Muscle of leg (tissue), 3 donors: ENCODE measurements at regions not wholly inside any gene's neighbourhood (a gene's known extent, or its start where the extent isn't known, plus 50 kb on each side); places are given as distances from the start of the nearest gene placed in this dataset.

Experiments used
- DNase-seq: peaks from one replicate; pipeline ENCODE4 v3.0.0; 2013
- H3K27ac ChIP-seq: one replicate; pipeline ENCODE4 v1.5.1; 2013; ENCODE audit warnings: mild to moderate bottlenecking, low read length, control low read depth
- H3K27me3 ChIP-seq: one replicate; pipeline ENCODE4 v1.6.1; 2013; ENCODE audit warnings: low read length; ENCODE audit not compliant: control insufficient read depth, insufficient read depth
- H3K36me3 ChIP-seq: one replicate; pipeline ENCODE4 v1.6.1; 2013; ENCODE audit warnings: low read length; ENCODE audit not compliant: control insufficient read depth, insufficient read depth
- H3K4me1 ChIP-seq: one replicate; pipeline ENCODE4 v1.6.1; 2013; ENCODE audit warnings: low read length; ENCODE audit not compliant: control insufficient read depth, insufficient read depth
- H3K4me3 ChIP-seq: one replicate; pipeline ENCODE4 v1.5.1; 2013; ENCODE audit warnings: low read length, control low read depth
- H3K9me3 ChIP-seq: replicated peaks from 2 replicates; pipeline ENCODE4 v1.6.1; 2013; ENCODE audit warnings: low read depth, low read length; ENCODE audit not compliant: control insufficient read depth
- WGBS: methylation state at CpG from one replicate; pipeline ENCODE4 v1.1.5; 2013; ENCODE audit warnings: missing lambda C conversion rate; ENCODE audit not compliant: insufficient coverage; 5-methylcytosine and 5-hydroxymethylcytosine counted together

DNA sequence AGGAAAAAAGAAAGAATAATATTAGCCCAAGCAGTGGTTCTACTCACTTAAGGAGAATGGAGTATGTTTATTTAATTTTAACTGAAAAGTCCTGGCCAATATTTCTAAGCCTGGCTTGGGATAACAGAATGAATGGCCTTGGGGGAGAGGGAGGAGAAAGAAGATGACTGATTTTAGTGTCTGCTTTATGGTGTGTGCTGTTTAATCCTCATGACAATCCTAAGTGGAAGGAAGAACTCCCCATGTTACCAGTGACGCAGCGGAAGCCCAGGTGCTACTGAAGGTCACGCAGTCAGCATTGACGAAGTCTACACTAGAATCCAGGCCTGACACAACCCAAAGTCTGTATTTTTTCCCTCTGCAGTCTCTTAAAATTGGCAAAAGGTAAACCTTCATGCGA, 50.5 kb downstream of the PALM2AKAP2 start:
- Histone ChIP-seq H3K9me3 (peaks cover 3% of the 10 kb centered on the region), H3K4me1 (peaks cover 14% of the 10 kb centered on the region), H3K27me3 (no peaks in the 10 kb centered on the region), H3K36me3 (peaks cover 3% of the 10 kb centered on the region), H3K4me3 (no peak overlapping the region), H3K27ac (no peak overlapping the region)
- WGBS, result 53% methylated on average over 5 of the region's 5 CpGs
- DNase-seq, result peak; percentile 77

DNA sequence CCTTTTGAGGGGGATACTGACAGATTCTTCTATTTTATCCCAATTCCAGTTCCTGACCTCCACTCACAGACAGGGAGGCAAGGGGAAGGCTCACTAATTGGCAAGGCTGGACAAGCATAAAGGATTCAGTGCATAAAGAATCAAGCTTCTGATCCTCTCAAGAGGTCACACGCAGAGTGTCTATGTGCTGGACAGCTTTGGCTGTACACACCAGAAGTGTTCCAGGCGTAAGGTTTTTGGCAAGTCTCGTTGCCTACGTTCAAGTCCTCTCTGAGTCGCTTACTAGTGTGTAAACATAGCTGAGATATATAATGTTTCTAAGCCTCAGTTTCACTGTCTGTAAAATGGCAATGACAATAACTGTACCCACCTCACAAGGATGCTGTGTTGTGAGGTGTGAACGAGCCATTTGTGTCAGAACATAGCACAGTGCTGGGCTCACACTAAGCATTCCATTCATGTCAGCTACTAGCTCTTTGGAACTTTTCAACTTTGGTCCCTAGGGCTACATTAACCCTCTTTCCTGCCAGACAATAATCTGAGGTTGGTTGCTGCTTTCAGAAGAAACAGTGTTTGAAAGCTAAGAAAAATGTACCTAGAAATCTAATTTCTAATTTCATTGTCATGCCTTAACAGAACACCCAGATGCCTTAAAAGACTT, 52.1 kb downstream of the PALM2AKAP2 start:
- Histone ChIP-seq H3K36me3 (peaks cover 3% of the 10 kb centered on the region), H3K9me3 (peaks cover 3% of the 10 kb centered on the region), H3K27me3 (no peaks in the 10 kb centered on the region), H3K4me1 (peaks cover 14% of the 10 kb centered on the region), H3K27ac (no peak overlapping the region), H3K4me3 (no peak overlapping the region)
- DNase-seq, result peak; percentile 81
- WGBS, result 33% methylated on average over 1 of the region's 6 CpGs

DNA sequence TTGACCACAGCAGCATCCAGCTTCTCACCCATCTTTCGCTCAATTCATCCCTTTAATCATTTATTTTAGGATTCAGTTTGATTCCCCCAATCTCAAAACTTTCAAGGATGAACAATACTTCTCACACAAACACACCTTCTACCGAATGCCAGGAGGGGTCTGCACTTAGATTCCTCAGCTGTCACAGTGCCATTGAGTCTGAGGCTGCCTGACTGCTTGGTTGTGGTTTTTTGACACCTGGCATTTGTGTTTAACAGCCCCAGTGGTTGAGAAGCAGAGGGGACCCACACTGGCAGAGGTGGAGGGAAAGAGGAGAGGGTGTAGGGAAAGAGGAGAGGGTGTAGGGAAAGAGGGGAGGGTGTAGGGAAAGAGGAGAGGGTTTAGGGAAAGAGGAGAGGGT, 54.9 kb downstream of the PALM2AKAP2 start:
- no peak for DNase-seq
- Histone ChIP-seq H3K9me3 (peaks cover 3% of the 10 kb centered on the region), H3K27ac (no peak overlapping the region), H3K27me3 (no peaks in the 10 kb centered on the region), H3K36me3 (peaks cover 3% of the 10 kb centered on the region), H3K4me1 (peaks cover 14% of the 10 kb centered on the region), H3K4me3 (no peak overlapping the region)
- WGBS, result 100% methylated on average over 1 of the region's 2 CpGs

DNA sequence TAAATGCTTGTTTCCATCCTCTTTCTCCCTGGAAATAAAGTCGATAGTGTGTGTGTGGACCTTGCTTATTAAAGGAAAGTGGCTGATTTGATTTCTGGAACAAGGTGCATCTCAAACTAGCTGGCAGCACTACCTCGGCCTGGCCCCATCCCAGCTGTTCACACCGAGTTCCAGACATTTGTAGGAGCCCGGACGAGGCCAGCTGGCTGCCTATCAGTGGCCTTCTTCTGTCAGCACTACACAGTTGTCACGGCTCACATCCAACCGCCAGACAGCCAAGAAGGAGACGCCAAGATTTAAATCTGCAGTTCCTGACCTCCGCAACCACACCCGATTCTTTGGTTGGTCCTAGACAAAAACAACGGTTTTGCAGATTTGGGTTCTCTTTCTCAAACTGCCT, 63.6 kb downstream of the PALM2AKAP2 start:
- Histone ChIP-seq H3K9me3 (no peaks in the 10 kb centered on the region), H3K4me1 (peaks cover 34% of the 10 kb centered on the region), H3K27me3 (no peaks in the 10 kb centered on the region), H3K36me3 (no peaks in the 10 kb centered on the region), H3K27ac (peak overlapping the region; percentile 66), H3K4me3 (no peak overlapping the region)
- DNase-seq, result peak; percentile 95
- 26% methylated on average over 7 of the region's 11 CpGs for WGBS

DNA sequence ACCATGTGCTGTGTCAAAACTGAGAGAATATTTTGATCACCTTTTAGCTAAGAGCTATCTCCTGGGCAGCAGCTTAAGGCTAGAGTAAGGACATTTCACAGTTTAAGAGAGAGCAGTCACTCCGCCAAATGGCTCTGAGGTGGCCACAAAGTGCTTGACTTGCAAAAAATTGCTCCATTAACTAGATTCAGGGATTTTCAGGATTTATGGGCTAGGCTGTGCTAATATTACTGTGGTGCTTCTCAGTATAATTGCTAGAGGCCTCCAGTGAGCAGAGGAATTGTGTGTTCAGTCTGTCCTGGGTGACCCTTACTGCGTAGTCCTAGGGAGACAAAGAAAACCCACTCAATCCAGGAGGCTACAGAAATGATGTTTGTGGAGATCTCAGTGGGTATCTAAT, 65.2 kb downstream of the PALM2AKAP2 start:
- no peaks in the 10 kb centered on the region for H3K9me3 ChIP-seq
- H3K4me3 ChIP-seq, result no peak overlapping the region
- no peak overlapping the region for H3K27ac ChIP-seq
- peaks cover 34% of the 10 kb centered on the region for H3K4me1 ChIP-seq
- no peaks in the 10 kb centered on the region for H3K36me3 ChIP-seq
- H3K27me3 ChIP-seq, result no peaks in the 10 kb centered on the region
- WGBS, result 100% methylated on average over 1 of the region's 2 CpGs
- no peak for DNase-seq

DNA sequence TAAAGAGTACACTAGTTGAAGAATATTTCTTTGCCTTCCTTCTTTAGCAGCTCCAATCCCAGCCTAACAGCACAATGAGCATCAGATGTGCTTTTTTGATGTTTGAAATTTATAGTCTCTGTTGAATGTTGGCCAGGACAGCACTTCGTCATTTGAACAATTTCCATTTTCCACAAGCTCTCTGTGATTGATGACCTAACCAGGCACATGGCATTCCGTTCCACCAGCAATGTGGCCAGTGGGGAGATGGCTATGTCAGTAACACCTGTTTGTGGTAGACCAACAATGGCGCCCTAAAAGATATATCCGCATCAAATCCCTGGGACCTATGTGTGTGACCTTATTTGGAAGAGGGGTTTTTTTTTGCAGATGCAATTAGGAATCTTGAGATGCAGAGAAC, 66.8 kb downstream of the PALM2AKAP2 start:
- 65% methylated on average over 3 of the region's 4 CpGs for WGBS
- Histone ChIP-seq H3K27ac (no peak overlapping the region), H3K4me3 (no peak overlapping the region), H3K36me3 (peaks cover 2% of the 10 kb centered on the region), H3K9me3 (no peaks in the 10 kb centered on the region), H3K4me1 (peaks cover 34% of the 10 kb centered on the region), H3K27me3 (no peaks in the 10 kb centered on the region)
- DNase-seq, result peak; percentile 78

DNA sequence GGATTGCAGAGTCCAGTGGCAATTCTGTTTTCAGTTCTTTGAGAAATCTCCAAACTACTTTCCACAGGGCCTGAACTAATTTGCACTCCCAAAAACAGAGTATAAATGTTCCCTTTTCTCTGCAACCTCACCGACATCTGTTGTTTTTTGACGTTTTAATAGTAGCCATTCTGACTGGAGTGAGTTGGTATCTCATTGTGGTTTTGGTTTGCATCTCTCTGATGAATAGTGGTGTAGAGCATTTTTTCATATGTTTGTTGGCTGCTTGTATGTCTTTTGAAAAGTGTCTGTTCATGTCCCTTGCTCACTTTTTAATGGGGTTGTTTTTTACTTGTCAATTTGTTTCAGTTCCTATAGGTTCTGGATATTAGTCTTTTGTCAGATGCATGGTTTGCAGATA, 72.6 kb downstream of the PALM2AKAP2 start:
- no CpG with 5 or more reads among the region's 2 CpGs for WGBS
- H3K9me3 ChIP-seq, result no peaks in the 10 kb centered on the region
- H3K4me3 ChIP-seq, result no peak overlapping the region
- no peaks in the 10 kb centered on the region for H3K27me3 ChIP-seq
- H3K27ac ChIP-seq, result no peak overlapping the region
- peaks cover 3% of the 10 kb centered on the region for H3K4me1 ChIP-seq
- DNase-seq, result no peak
- H3K36me3 ChIP-seq, result peaks cover 2% of the 10 kb centered on the region

DNA sequence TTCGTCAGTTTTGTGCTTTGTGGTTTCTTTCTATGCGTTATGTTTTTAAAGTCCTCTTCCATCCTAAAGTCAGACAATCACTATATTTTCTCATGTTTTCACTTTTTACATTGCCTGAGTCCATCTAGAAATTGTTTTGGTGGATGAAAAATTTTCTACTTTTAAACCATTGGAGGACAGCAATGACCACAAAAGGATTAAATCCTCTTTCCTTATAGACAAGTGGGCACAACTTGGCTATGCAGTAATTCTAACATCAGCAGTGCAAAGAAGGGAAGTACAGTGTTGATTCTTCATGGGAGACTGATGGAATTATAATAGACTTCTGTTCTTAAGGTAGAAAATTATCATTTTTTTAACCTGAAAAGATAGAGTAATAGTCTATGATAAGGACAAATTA, 75.5 kb downstream of the PALM2AKAP2 start:
- peaks cover 2% of the 10 kb centered on the region for H3K36me3 ChIP-seq
- H3K9me3 ChIP-seq, result no peaks in the 10 kb centered on the region
- H3K4me3 ChIP-seq, result no peak overlapping the region
- H3K27ac ChIP-seq, result no peak overlapping the region
- no peaks in the 10 kb centered on the region for H3K4me1 ChIP-seq
- WGBS, result no CpG with 5 or more reads among the region's 2 CpGs
- no peaks in the 10 kb centered on the region for H3K27me3 ChIP-seq
- DNase-seq, result no peak

DNA sequence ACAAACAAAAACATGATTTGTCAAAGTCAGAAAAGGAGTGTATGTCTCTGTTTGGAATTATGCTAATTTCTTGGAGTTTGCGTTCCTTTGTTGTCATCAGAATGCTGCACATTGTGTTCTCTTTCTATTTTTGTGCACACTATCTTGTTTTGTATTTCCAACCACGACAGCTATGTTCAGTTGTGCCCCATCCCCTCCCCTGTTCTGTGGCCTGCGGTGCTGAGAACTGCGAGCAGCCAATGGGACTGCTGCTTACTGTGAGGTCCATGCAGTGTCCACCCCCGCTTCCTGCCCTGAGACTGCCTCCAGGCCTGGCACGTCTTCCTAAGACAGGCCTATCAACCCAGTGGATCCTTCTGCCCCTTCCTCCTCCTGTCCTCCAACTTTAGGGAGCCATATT, 76.8 kb downstream of the PALM2AKAP2 start:
- Histone ChIP-seq H3K27me3 (no peaks in the 10 kb centered on the region), H3K9me3 (no peaks in the 10 kb centered on the region), H3K27ac (peak overlapping the region; percentile 16), H3K4me3 (no peak overlapping the region), H3K36me3 (no peaks in the 10 kb centered on the region), H3K4me1 (peaks cover 4% of the 10 kb centered on the region)
- DNase-seq, result peak; percentile 60
- 50% methylated on average over 5 of the region's 6 CpGs for WGBS

DNA sequence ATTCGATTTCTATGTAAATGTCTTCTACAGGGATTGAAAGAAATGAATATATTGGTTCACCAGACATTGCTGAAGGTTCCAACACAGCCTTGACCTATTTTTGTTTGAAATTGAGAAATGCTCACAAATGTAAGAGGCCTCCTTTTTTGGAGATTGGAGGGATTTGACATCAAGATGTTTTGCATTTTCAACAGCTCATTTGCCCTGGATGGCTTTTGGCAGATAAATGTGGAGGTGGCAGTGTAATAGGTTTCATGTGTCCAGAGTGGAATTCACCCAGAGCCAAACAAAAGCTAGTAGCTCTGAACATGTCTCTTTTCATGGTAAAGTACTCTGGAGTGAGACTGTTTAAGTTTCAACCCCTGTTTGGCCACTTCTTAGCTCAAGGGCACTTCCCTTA, 77.3 kb downstream of the PALM2AKAP2 start:
- Histone ChIP-seq H3K4me1 (peaks cover 7% of the 10 kb centered on the region), H3K36me3 (no peaks in the 10 kb centered on the region), H3K4me3 (no peak overlapping the region), H3K27ac (no peak overlapping the region), H3K9me3 (no peaks in the 10 kb centered on the region), H3K27me3 (no peaks in the 10 kb centered on the region)
- WGBS, result no CpG with 5 or more reads among the region's 1 CpG
- peak; percentile 89 for DNase-seq

DNA sequence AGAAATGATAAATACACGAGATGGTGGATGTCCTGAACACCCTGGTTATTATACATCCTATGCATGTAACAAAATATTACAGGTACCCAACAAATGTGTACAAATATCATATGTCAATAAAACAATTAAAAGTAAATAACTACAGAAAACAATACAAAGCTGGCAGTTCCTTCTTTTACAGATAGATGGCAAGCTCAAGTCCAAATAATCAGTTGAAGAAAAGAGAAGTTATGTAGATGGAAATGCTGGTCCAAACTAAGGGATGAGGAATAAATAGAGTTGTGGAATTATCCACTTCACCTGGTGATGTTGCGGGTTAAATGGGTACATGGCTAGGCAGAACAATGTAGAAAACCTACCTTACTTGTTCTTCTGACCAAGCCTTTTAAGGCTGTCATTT, 79.4 kb downstream of the PALM2AKAP2 start:
- H3K4me3 ChIP-seq, result no peak overlapping the region
- no peaks in the 10 kb centered on the region for H3K27me3 ChIP-seq
- no peaks in the 10 kb centered on the region for H3K9me3 ChIP-seq
- DNase-seq, result no peak
- no CpG with 5 or more reads among the region's 2 CpGs for WGBS
- H3K27ac ChIP-seq, result no peak overlapping the region
- H3K36me3 ChIP-seq, result no peaks in the 10 kb centered on the region
- peaks cover 15% of the 10 kb centered on the region for H3K4me1 ChIP-seq
